MCF 10A (cell line): ENCODE measurements at regions not wholly inside any gene's neighbourhood (a gene's known extent, or its start where the extent isn't known, plus 50 kb on each side); places are given as distances from the start of the nearest gene placed in this dataset.

Experiments used
- BruUV-seq: library from RNA; stranded (reverse); fragments of 400-500 nt; replicated peaks from 2 replicates; lab custom pipeline; 2021; lab: Mats Ljungman, UMichigan
- CTCF ChIA-PET: fragments of 300-600 bp; sonication (Branson Sonifier 250); formaldehyde crosslinking; extraction: SDS; loops from one replicate; lab custom pipeline; 2021; ENCODE audit warnings: antibody characterized with exemption, inconsistent platforms; lab: Yijun Ruan, JAX
- POLR2A ChIA-PET: fragments of 300-600, 350-650 bp; sonication (Branson Sonifier 250); formaldehyde crosslinking; extraction: SDS; loops from one replicate; lab custom pipeline; 2020; ENCODE audit warnings: antibody characterized with exemption, inconsistent platforms; lab: Yijun Ruan, JAX
- DNase-seq: peaks from one replicate; pipeline ENCODE4 v3.0.0-alpha.2; 2018; ENCODE audit not compliant: unreplicated experiment
- H3K27ac Mint-ChIP-seq: one replicate; pipeline ENCODE4 v1.8.0; 2022; ENCODE audit warnings: mild to moderate bottlenecking, low read depth, mixed read lengths; ENCODE audit not compliant: unreplicated experiment
- H3K27me3 Mint-ChIP-seq: one replicate; pipeline ENCODE4 v1.8.0; 2022; ENCODE audit warnings: mixed read lengths; ENCODE audit not compliant: insufficient read depth, unreplicated experiment
- H3K36me3 Mint-ChIP-seq: one replicate; pipeline ENCODE4 v1.8.0; 2022; ENCODE audit warnings: mild to moderate bottlenecking, moderate library complexity, mixed read lengths; ENCODE audit not compliant: insufficient read depth, unreplicated experiment
- H3K4me1 Mint-ChIP-seq: one replicate; pipeline ENCODE4 v1.8.0; 2022; ENCODE audit warnings: mixed read lengths; ENCODE audit not compliant: insufficient read depth, unreplicated experiment
- H3K4me3 Mint-ChIP-seq: one replicate; pipeline ENCODE4 v1.8.0; 2022; ENCODE audit warnings: mild to moderate bottlenecking, moderate library complexity, mixed read lengths; ENCODE audit not compliant: unreplicated experiment
- H3K9me3 Mint-ChIP-seq: one replicate; pipeline ENCODE4 v1.8.0; 2022; ENCODE audit warnings: mixed read lengths; ENCODE audit not compliant: unreplicated experiment
- CTCF ChIP-seq: fragments of 200-600 bp; IDR thresholded peaks from one replicate; pipeline ENCODE4 v1.8.0; 2022; ENCODE audit warnings: antibody characterized with exemption, mild to moderate bottlenecking; ENCODE audit not compliant: unreplicated experiment
- intact Hi-C: fragments of 100-400 bp; cut with micrococcal nuclease; formaldehyde crosslinking; loops from 2 replicates; pipeline ENCODE4 v1.14.1; 2022

GRCh38 chr13:44158881-44159632 lies 214.6 kb upstream of the SERP2 start:
- intact Hi-C loops = loop anchor here (1.0 kb wide), 2 partner anchors 154 to 277 kb away; no protein-coding TSS in a partner anchor
- ChIA-PET POLR2A (interaction anchor here (0.6 to 8.1 kb wide), 26 partner anchors 11 to 313 kb away, joined by 3 to 80 read pairs (median 6); partner anchors contain the start of genes CCDC122 and LACC1), CTCF (interaction anchor here (0.6 to 1.4 kb wide), 2 partner anchors 11 to 136 kb away, joined by 3 to 4 read pairs; no protein-coding TSS in a partner anchor)
- Mint-ChIP-seq H3K36me3 (no peaks in the 10 kb centered on the region), H3K27me3 (no peaks in the 10 kb centered on the region), H3K27ac (peak overlapping the region; percentile 98), H3K4me1 (peaks cover 21% of the 10 kb centered on the region), H3K9me3 (no peaks in the 10 kb centered on the region), H3K4me3 (peak overlapping the region; percentile 47)
- TF ChIP-seq CTCF = no peak
- DNase-seq = no peak
- TSS peak; percentile 74 for BruUV-seq

- H3K4me3 Mint-ChIP-seq = peak overlapping the region; percentile 47
- DNase-seq = peak; percentile 98
- H3K27me3 Mint-ChIP-seq = no peaks in the 10 kb centered on the region
- no peaks in the 10 kb centered on the region for H3K36me3 Mint-ChIP-seq
- H3K4me1 Mint-ChIP-seq = peaks cover 21% of the 10 kb centered on the region
- TF ChIP-seq CTCF = no peak
- peak overlapping the region; percentile 98 for H3K27ac Mint-ChIP-seq
- ChIA-PET POLR2A (interaction anchor here (0.6 to 8.1 kb wide), 29 partner anchors 10 to 312 kb away, joined by 3 to 80 read pairs (median 5); partner anchors contain the start of genes CCDC122 and LACC1), CTCF (interaction anchor here (0.6 to 1.4 kb wide), 4 partner anchors 12 to 608 kb away, joined by 3 to 5 read pairs (median 4); no protein-coding TSS in a partner anchor)
- intact Hi-C loops = loop anchor here (1.0 kb wide), 2 partner anchors 154 to 277 kb away; no protein-coding TSS in a partner anchor
- TSS peak; percentile 63 for BruUV-seq
- H3K9me3 Mint-ChIP-seq = no peaks in the 10 kb centered on the region
These were observed 213.9 kb upstream of the SERP2 start for GRCh38 chr13:44159633-44160279.

GRCh38 chr13:44160591-44161191 lies 212.9 kb upstream of the SERP2 start:
- no TSS peak for BruUV-seq
- Mint-ChIP-seq H3K27me3 (no peaks in the 10 kb centered on the region), H3K9me3 (no peaks in the 10 kb centered on the region), H3K36me3 (no peaks in the 10 kb centered on the region), H3K4me3 (no peak overlapping the region), H3K27ac (peak overlapping the region; percentile 98), H3K4me1 (peaks cover 21% of the 10 kb centered on the region)
- ChIA-PET CTCF (interaction anchor here (0.7 to 0.8 kb wide), 2 partner anchors 113 to 237 kb away, joined by 3 to 5 read pairs; no protein-coding TSS in a partner anchor), POLR2A (interaction anchor here (0.6 to 8.1 kb wide), 20 partner anchors 12 to 1180 kb away, joined by 3 to 80 read pairs (median 6); partner anchors contain the start of genes CCDC122, LACC1 and TPT1)
- intact Hi-C loops = no loop called here
- TF ChIP-seq CTCF = no peak
- DNase-seq = no peak
